ENCODE measurements at regions not wholly inside any gene's neighbourhood (a gene's known extent, or its start where the extent isn't known, plus 50 kb on each side); places are given as distances from the start of the nearest gene placed in this dataset.
"Not testable (repeated sequence)": the region's sequence is repeated elsewhere in the genome, so short reads cannot be mapped to it uniquely, and the experiment has no call there.

DNA sequence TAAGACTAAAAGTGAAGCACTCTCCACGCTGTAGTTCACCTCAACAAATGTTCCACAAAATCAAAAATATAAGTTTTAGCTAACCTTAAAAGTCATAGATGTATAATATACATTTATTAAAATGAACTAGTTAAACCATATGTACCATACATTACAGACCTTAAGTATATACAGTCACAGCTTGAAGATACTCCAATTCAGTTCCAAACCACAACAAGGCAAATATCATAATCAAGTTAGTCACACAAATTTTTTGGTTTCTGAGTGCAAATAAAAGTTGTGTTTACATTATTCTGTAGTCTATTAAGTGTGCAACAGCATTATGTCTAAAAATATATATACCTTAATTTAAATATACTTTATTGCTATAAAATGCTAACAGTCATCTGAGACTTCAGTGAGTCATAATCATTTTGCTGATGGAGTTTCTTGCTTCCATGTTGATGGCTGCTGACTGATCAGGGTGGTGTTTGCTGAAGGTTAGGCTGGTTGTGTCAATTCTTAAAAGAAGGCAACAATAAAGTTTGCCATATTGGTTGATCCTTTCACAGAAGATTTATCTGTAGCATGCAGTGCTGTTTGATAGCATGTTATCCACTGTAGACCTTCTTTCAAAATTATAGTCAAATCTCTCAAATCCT lies 736.7 kb downstream of the NSUN3 start:
- DNase-seq (ENCODE audit: low read depth) = no peak

DNA sequence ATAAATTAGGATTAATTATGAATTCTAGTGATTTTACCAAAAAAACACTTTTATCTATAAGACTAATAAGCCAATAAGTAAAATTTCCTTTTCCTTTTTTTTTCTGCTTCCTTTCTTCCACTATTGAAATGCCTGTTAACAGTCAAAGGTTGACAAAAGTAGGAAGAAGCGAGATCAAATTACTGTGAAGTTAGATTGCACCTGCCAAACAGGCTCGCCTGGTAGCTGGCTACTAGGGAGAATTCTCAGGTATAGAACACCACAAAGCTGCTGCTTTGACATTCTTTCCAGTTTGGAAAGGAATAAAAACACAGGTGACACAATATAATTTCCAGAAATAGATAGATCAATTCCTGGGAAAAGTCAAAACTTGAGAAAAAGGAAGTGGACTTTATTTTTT lies 749.0 kb downstream of the NSUN3 start:
- DNase-seq (ENCODE audit: low read depth) = no peak

DNA sequence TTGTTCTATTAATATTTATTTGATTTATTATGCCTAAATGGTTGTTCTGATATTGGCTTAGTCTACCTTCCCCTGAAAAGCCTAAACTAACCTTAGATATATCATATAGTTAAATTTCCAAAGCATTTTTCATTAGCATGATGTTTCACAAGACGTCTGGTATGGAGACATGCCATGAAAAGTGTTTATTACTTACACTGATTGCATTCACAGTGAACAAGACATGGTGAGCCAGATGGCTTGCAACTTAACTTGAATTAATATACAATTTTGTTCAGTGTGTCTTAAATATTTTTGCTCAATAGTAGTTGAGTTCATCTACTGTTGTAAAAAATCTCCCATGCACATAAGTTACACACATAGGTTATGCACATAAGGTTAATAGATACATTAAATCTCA lies 758.4 kb downstream of the NSUN3 start:
- DNase-seq (ENCODE audit: low read depth) = no peak

DNA sequence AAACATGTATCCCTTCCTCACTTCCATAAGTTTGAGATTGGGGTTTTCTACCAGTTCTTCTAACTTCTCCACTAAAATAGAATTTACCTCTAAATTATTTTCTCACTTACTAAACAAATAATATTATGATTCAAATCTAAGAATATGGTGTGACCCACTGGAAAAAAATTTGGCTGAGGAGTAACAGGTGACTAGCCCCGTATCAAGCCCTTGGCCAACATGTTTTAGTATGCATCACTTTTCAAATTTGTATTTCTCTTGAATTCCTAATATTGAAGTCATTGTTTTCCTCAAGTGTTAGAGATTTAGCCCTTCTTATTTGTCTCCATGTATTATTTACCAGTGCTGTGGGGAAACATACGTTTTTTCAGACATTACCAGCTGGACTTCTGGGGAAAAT lies 759.4 kb downstream of the NSUN3 start:
- DNase-seq (ENCODE audit: low read depth) = no peak

DNA sequence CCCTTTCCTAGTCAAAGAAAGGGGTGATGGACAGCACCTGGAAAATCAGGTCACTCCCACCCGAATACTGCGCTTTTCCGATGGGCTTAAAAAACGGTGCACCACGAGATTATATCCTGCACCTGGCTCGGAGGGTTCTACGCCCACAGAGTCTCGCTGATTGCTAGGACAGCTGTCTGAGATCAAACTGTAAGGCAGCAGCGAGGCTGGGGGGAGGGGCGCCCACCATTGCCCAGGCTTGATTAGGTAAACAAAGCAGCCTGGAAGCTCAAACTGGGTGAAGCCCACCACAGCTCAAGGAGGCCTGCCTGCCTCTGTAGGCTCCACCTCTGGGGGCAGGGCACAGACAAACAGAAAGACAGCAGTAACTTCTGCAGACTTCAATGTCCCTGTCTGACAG lies 783.4 kb downstream of the NSUN3 start:
- not testable (repeated sequence) for DNase-seq (ENCODE audit: low read depth)

DNA sequence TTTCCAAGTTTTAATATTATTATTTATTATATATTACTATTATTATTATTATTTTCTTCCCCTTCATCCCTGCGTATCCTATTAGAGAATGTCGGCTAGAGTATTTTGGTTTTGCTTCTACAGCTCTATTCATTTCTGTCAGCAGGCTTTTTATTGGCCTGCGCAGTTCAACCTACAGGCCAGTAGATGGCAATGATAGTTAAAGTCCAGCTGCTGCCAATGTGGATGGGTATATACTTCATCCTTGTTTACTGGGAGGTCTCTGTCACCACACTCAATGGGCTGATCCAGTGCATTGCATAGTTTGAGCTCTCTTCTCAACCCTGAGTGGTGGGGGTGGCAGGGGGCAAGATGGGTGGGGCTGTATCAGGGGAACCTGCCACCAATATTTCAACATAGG lies 799.8 kb downstream of the NSUN3 start:
- DNase-seq (ENCODE audit: low read depth) = peak; percentile 48

DNA sequence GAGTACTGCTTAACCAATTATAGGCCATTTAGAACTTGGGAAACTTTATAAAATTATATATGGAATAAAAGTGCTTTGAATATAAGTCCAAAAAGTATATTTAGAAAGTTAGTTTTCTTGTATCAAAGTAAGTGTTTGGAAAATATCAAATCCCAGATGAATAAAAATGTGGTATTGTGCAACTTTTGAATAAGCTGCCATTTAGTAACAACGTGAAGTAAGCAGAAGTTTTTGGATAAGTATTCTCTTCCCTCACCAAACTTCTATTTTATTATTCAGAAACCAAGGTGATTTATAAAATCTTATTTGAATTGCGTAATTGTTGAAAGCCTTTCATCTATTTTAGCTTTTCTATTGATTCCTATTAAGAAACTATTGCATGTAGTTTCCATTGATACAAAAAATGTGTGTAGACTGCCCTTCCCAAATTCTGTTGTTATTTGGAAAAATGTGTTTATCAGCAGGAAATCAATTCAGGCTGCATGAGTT lies 806.2 kb downstream of the NSUN3 start:
- DNase-seq (ENCODE audit: low read depth) = no peak

DNA sequence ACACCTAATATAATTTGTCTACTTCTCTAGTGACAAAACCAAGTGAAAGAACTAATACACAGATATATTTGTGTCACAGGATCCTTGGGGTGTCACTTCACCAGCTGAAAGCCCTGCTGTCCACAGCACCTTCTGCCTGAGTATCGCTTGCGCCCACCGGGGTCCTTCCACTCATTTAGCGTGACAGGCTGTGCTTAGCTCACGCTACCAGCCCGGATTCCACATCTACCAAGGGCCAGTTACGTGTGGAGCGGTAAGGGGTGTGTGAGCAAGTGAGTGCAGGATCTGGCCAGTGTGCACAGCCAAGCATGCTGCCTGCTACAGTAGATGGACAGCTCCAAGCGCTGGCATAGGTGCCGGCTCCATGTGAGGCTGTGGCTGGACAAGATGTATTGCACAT lies 810.9 kb downstream of the NSUN3 start:
- no peak for DNase-seq (ENCODE audit: low read depth)

DNA sequence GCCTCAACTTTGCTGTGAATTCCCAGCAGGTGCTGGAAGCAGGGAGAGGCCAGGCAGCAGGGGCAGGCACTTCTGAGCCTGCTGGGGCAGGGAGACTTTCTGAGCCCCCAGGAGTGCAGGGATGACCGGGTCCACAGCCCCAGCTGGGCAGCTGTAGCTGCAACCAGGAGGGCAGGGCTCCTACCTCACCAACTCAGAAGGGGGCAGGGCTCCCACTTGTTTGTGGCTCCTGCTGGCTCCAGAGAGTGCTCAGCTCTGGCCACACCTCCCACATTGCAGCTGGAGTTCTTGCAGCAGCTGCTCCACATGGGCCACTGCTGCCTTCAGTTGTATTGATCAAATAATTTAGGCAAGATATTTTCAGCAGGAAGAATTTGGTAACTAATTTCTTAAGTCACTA lies 812.3 kb downstream of the NSUN3 start:
- DNase-seq (ENCODE audit: low read depth) = no peak

DNA sequence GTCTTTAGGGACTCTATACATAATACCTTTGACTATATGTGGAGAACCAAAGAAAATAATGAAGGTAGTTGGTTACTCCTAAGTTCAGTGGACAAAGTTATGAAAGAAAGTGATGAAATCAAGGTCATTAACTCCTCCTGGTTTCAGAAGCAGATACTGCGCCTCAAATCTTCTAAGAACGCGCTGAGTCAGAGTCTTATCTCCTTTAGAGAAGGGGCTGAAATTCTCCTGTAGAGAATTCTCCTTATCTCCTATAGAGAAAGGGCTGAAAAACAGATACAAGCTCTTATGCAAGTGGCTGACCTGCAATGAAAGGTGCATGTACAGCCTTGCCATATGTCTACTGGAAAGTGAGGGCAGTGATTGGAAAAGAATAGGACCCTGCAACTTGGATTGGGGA lies 824.2 kb downstream of the NSUN3 start:
- DNase-seq (ENCODE audit: low read depth) = no peak

DNA sequence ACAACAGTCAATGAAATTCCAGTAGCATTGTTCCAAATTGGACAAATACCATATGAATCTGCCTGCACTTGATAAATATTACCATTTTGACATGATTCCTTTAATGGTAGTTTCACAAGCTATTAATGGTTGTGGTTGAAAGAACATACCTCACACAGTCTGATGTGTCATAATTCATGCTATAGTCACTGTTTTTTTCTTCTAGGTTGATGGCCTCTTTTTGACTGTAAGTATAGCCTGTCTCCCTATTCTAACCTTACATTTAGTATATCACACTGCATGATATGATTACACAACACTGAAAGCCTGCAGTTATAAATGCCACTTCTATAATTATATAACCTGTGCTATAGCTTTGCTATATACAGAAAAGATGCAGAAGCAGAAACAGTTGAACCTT lies 834.1 kb downstream of the NSUN3 start:
- DNase-seq (ENCODE audit: low read depth) = no peak

DNA sequence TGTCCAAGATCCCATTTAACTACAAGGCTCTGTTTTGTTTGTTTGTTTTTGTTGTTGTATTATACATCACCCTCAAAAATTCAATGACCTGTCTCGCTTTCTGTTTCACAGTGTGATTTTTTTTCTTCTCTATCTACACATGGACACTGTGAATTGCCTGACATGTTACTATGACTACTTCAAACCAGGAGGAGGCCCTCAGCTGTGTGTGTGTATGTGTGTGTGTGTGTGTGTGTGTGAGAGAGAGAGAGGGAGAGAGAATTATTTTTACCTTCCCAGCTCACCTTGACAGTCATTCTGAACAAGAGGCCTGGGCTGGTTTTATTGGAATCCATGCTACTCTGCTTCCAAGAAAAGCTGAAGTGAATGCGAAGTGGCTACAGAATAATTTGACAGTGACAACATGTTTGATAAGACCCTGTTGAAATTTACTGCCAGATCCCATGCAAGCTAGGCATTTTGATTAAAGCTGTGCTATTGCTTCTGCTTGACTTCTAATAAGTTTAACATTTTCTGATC lies 841.4 kb downstream of the NSUN3 start:
- DNase-seq (ENCODE audit: low read depth) = no peak

DNA sequence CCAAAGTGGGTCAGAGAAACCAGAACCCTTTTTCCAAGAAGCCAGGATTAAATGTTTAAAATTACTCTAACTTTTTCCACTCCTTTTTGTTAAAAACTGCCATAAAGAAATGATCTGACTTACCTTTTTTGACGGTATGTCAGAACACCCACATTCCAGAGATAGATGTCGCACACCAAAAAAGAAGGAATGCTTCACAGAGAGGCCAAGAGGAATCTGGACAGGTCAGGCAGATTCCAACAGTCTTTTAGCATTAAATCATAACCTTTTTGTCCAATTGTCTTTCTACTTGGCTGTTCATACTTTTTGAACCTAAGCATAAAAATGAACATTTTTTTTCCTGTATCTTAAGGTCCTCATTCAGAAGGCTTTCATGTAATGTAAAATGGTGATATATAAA lies 846.9 kb downstream of the NSUN3 start:
- no peak for DNase-seq (ENCODE audit: low read depth)

DNA sequence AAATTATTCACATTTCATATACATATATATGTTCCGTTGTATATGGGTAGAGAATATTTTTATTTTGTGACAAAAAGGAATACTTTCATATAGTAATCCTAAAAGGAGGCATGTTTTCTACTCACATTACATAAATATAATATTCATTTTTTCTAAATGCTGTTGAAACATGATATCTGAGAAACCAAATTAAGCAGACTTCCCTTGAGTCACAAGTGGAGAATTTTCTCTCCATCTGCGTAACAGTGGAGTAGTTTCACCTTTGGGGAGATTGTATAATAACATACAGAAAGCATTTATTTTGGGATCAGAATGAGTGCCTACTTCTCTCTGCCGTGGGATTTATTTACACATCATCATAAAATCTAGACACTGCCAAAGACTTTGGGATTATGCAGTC lies 849.8 kb downstream of the NSUN3 start:
- no peak for DNase-seq (ENCODE audit: low read depth)

DNA sequence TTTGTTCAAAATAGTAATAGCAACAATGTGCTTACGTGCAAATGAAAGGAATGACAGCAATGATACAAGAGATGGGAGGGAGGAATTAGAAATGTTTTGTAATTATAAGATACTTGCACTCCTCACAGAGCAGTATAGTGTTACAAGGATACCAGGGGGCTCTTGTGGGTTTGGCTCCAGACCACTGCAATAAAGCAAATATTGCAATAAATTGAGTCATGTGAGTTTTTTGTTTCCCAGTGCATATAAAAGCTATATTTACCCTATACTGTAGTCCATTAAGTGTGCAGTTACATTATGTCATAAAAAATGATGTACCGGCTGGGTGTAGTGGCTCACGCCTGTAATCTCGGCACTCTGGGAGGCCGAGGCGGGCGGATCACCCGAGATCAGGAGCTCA lies 864.3 kb downstream of the NSUN3 start:
- no peak for DNase-seq (ENCODE audit: low read depth)

DNA sequence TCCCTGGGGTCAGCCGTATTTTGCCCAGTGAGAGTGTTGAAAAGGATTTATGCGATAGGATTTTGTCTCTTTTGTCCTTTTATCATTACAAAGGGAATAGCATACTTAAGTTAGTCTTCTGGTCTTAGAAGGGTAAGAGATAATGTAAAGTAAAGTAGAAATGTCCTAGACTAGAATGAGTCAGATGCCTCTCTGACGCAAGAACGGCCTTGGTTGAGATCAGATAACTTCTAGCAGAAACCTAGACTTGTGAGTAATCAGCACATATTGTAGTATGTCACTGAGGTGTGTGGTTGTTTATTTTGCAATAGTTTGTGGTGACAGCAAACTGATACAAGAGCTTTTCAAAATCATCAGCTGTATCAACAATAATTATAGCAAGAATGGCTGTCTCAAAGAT lies 866.1 kb downstream of the NSUN3 start:
- DNase-seq (ENCODE audit: low read depth) = peak; percentile 88

DNA sequence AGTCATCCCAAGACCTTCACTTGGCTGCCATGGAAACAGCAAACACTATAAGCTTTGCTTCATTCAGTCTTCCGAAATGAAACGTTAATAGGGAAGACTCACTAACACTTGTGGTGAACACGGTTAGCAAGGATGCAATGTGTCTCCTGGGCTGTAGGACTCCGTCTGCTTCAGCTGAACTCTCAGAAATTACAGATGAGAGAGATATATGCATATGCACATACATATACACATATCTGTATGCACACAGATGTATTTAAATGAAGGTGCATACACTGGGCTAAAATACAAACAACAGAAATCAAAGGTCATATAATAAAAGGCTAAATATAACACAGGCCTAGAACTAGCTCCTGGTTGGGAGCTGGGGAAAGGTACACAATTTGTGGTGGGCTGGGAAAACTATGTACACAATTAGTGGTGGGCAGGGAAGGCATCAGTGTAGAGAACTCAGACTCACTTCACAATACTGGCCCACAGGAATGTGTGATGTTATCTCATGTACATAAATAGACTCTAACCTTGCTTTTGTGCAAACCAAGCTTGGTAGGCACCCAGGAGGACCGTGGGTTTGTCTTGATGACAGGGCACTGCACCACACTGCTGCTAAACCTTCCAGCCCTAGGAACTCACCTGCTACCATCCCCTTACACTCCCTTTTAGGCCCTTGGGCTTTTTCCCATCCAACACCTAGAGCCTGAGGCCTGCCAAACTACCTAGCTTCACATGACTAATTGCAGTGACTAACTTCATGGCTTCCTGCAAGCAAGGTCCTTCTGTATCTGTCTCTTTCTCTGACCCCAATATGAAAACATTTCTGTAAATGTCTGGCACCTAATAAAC lies 873.1 kb downstream of the NSUN3 start:
- DNase-seq (ENCODE audit: low read depth) = peak; percentile 46

DNA sequence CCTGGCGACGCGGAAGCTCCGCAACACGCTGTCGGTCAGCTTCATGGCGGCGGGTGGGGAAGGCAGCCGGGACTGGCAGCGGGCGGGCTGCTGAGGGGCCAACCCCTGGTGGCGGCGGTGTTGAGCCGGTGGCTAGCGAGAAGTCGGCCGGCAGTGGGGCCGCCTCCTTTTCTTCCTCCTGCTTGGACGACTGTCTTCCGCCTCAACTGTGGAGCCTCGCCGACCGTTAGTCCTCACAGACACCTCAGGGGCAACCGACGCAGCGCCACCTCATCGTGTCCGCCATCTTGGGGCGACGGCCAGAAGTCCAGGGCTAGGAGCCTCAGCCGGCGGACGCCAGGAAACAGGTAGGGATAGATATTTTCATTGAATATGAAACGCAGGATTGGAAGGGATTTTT lies 875.1 kb downstream of the NSUN3 start:
- no peak for DNase-seq (ENCODE audit: low read depth)

DNA sequence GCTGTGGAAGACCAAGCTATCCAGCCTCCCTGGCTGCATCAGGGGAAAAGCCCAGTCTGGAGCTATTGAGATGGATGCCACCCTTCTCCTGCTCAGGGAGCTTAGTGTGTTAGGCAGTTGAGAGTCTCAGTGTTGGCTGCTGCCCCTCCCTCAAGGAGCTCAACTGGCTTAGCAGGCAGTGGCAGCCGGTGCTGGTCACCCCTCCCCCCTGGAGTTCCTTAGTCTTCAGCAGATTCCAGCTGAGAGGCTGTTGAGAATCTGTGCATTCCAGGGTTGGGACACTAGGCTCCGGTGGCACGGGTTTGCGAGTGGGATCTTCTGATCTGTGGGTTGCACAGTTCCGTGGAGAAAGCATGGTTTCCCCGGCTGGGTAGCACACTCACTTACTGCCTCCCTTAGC lies 883.8 kb downstream of the NSUN3 start:
- no peak for DNase-seq (ENCODE audit: low read depth)

DNA sequence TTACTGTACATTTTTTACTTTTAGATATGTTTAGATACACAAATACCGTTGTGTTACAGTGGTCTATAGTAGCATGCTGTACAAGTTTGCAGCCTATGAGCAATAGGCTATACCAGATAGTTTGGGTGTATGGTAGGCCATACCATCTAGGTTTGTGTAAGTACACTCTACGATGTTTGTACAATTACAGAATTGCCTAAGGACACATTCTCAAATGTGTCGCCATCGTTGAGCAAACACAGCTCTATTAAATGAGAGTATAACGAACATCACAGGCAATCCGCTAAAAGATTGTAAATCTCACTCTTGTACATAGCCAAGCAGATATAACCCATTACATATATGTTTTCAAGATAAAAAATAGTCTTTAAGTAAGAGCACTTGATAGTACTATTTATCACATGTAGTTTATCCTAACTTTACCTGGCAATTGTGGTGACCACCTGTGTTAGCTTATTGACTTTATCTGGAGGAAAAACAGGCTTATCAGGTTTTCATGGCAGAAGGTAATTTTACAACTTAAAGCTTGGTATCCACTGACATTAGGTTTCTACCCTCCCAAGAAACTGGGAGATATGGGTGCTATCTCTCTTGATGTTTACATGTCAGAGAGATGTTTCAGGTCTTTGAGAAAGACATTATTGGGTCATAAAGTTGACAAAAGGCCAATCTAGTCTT lies 898.7 kb downstream of the NSUN3 start:
- no peak for DNase-seq (ENCODE audit: low read depth)

DNA sequence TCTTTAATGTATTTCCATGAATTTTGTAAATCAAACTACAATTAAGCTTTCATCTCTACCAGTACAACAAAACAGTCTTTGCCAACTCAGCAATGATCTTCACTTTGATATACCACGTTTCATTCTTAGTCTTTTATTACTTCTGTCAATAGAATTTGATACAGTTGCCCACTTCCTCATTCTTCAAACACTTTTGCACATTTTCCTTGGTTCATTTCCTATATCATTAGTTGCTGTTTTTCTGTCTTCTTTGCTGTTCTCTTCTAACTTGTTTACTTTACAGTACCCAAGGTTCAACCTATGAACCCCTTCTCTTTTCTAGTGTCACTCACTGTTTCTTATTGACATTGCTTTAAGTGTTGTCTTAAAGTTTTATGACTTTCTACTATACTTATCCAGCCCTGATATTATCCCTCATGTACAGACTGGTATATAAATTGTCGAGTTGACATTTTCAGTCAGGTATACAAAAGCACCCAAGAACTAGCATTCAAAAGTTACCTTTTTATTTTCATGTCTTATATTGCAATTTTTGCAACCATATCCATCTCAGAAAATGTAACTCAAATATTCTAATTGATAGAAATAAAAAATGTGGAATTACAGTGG lies 903.1 kb downstream of the NSUN3 start:
- DNase-seq (ENCODE audit: low read depth) = no peak

DNA sequence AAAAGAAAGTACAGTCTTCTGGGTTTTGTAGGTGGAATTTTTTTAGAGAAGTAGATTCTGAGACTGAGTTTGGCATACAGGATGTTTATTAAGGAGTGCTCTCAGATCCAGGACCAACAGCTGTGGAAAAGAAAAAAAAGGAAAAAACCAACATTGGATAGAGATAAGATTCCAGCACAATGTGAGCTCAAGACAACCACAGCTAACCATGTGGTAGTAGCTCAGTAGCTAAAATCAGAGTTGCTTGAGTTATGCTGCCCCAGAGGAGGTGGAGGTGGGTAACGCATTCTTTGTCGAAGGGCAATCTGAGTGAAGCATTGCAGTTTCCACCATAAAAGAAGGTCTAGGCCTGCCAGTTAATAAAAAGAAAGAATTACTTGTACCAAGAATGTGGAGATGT lies 904.3 kb downstream of the NSUN3 start:
- no peak for DNase-seq (ENCODE audit: low read depth)

Data from HT1080 (cell line).